Sigmoid colon (tissue), 6 donors: ENCODE measurements at regions not wholly inside any gene's neighbourhood (a gene's known extent, or its start where the extent isn't known, plus 50 kb on each side); places are given as distances from the start of the nearest gene placed in this dataset.

Experiments used
- DNase-seq: peaks from one replicate; pipeline ENCODE4 v3.0.0-alpha.2; 2019
- H3K27ac ChIP-seq, 4 donors: fragments of 200-600 bp; sonication (generic); one replicate each; pipeline ENCODE4 v1.5.1; 2016 to 2019; ENCODE audit warnings: mild to moderate bottlenecking in 1 of 4
- H3K27me3 ChIP-seq, 3 donors: fragments of 200-600 bp; sonication (generic); one replicate each; pipeline ENCODE4 v1.5.1; 2019; ENCODE audit warnings: mild to moderate bottlenecking in 1 of 3
- H3K36me3 ChIP-seq, 4 donors: fragments of 200-600 bp; sonication (generic); one replicate each; pipeline ENCODE4 v1.5.1; 2016 to 2019
- H3K4me1 ChIP-seq, 4 donors: fragments of 200-600 bp; sonication (generic); one replicate each; pipeline ENCODE4 v1.5.1; 2017 to 2019
- H3K4me3 ChIP-seq, 4 donors: fragments of 200-600 bp; sonication (generic); one replicate each; pipeline ENCODE4 v1.5.1; 2017 to 2019; ENCODE audit warnings: mild to moderate bottlenecking in 2 of 4, moderate library complexity in 1 of 4
- H3K9me3 ChIP-seq, 4 donors: fragments of 200-600 bp in 3 of 4; sonication (generic) in 3 of 4; one replicate each; pipeline versions ENCODE4 v1.5.1 to v1.6.1; 2013 to 2019
- CTCF ChIP-seq, 4 experiments: fragments of 450-650 bp in 3 of 4; fragments of 200-600 bp in 1 of 4; IDR thresholded peaks; one replicate each; pipeline ENCODE4 v1.5.1; 2016 to 2019; ENCODE audit warnings: antibody characterized with exemption in 4 of 4, mild to moderate bottlenecking in 3 of 4, moderate library complexity in 2 of 4
- EP300 ChIP-seq, 4 donors: sonication (generic); formaldehyde crosslinking; IDR thresholded peaks; one replicate each; pipeline ENCODE4 v1.6.1; 2017; ENCODE audit warnings: antibody characterized with exemption in 4 of 4
- POLR2A ChIP-seq, 2 donors: fragments of 450-650 bp; IDR thresholded peaks; one replicate each; pipeline ENCODE4 v1.6.1; 2016; ENCODE audit warnings: antibody characterized with exemption in 2 of 2, mild to moderate bottlenecking in 2 of 2, moderate library complexity in 2 of 2
- POLR2AphosphoS5 ChIP-seq, 4 donors: sonication (generic); formaldehyde crosslinking; IDR thresholded peaks; one replicate each; pipeline ENCODE4 v1.6.1; 2017; ENCODE audit warnings: antibody characterized with exemption in 4 of 4
- WGBS, 2 donors: extraction: QIAGEN DNeasy Blood & Tissue Kit; methylation state at CpG; one replicate each; pipeline ENCODE4 v1.1.7; 2013; 5-methylcytosine and 5-hydroxymethylcytosine counted together
- intact Hi-C: fragments of 100-400 bp; cut with DNase I; formaldehyde crosslinking; loops from one replicate; pipeline ENCODE4 v1.15.1; 2023
- donor health status: healthy with polysubstance abuse.
- donor health status: healthy.

GRCh38 chr3:127123533-127123932, 69.4 kb upstream of the PRR23E start:
- no peak for DNase-seq
- no peak for TF ChIP-seq POLR2AphosphoS5 (IDR thresholded peaks at IDR 0.05)
- no peak for TF ChIP-seq EP300 (IDR thresholded peaks at IDR 0.05)
- no peak for TF ChIP-seq POLR2A (IDR thresholded peaks at IDR 0.05)
- TF ChIP-seq CTCF (IDR thresholded peaks at IDR 0.05), result no peak
- H3K27ac ChIP-seq, result no peak overlapping the region
- WGBS, 2 donors, result 85 to 89% methylated on average over 2 of the region's 2 CpGs
- no peak overlapping the region for H3K4me3 ChIP-seq
- intact Hi-C loops, result no loop called here
- peaks cover 0 to 7% (median 0%) of the 10 kb centered on the region in 3 donors for H3K27me3 ChIP-seq
- H3K9me3 ChIP-seq, result no peaks in the 10 kb centered on the region
- no peaks in the 10 kb centered on the region for H3K36me3 ChIP-seq
- H3K4me1 ChIP-seq, result no peaks in the 10 kb centered on the region

GRCh38 chr3:127124120-127124519, 68.8 kb upstream of the PRR23E start:
- no peak overlapping the region for H3K27ac ChIP-seq
- DNase-seq, result no peak
- no peaks in the 10 kb centered on the region for H3K36me3 ChIP-seq
- 57 to 59% methylated on average over 4 of the region's 4 CpGs for WGBS, 2 donors
- H3K27me3 ChIP-seq, result peaks cover 0 to 7% (median 0%) of the 10 kb centered on the region in 3 donors
- H3K4me3 ChIP-seq, result no peak overlapping the region
- no peaks in the 10 kb centered on the region for H3K4me1 ChIP-seq
- no peaks in the 10 kb centered on the region for H3K9me3 ChIP-seq
- no peak for TF ChIP-seq CTCF (IDR thresholded peaks at IDR 0.05)
- TF ChIP-seq POLR2A (IDR thresholded peaks at IDR 0.05), result no peak
- TF ChIP-seq EP300 (IDR thresholded peaks at IDR 0.05), result no peak
- TF ChIP-seq POLR2AphosphoS5 (IDR thresholded peaks at IDR 0.05), result no peak
- intact Hi-C loops, result no loop called here

- intact Hi-C loops, result no loop called here
- Histone ChIP-seq H3K9me3 (no peaks in the 10 kb centered on the region), H3K27me3 (peaks cover 0 to 13% (median 11%) of the 10 kb centered on the region in 3 donors), H3K27ac (no peak overlapping the region), H3K4me3 (no peak overlapping the region), H3K4me1 (peaks cover 0 to 19% (median 17%) of the 10 kb centered on the region in 4 donors), H3K36me3 (no peaks in the 10 kb centered on the region)
- TF ChIP-seq EP300 (IDR thresholded peaks at IDR 0.05) (no peak), POLR2A (IDR thresholded peaks at IDR 0.05) (no peak), CTCF (IDR thresholded peaks at IDR 0.05) (no peak), POLR2AphosphoS5 (IDR thresholded peaks at IDR 0.05) (no peak)
- 42 to 72% methylated on average over 10 of the region's 10 CpGs for WGBS, 2 donors
- no peak for DNase-seq
These were observed 61.3 kb upstream of the PRR23E start for GRCh38 chr3:127131424-127132170.

GRCh38 chr3:127132876-127133275, 60.1 kb upstream of the PRR23E start:
- no peak overlapping the region for H3K27ac ChIP-seq
- intact Hi-C loops, result no loop called here
- H3K4me1 ChIP-seq, result peaks cover 0 to 19% (median 17%) of the 10 kb centered on the region in 4 donors
- WGBS, 2 donors, result 57 to 75% methylated on average over 5 of the region's 5 CpGs
- no peak for TF ChIP-seq CTCF (IDR thresholded peaks at IDR 0.05)
- TF ChIP-seq POLR2A (IDR thresholded peaks at IDR 0.05), result no peak
- no peak for TF ChIP-seq POLR2AphosphoS5 (IDR thresholded peaks at IDR 0.05)
- TF ChIP-seq EP300 (IDR thresholded peaks at IDR 0.05), result no peak
- H3K27me3 ChIP-seq, result peaks cover 0 to 13% (median 11%) of the 10 kb centered on the region in 3 donors
- H3K36me3 ChIP-seq, result no peaks in the 10 kb centered on the region
- H3K4me3 ChIP-seq, result no peak overlapping the region
- H3K9me3 ChIP-seq, result no peaks in the 10 kb centered on the region
- DNase-seq, result no peak
